Heart right ventricle (tissue), 16 donors: ENCODE measurements at regions not wholly inside any gene's neighbourhood (a gene's known extent, or its start where the extent isn't known, plus 50 kb on each side); places are given as distances from the start of the nearest gene placed in this dataset.

Experiments used
- ATAC-seq, 8 donors: fragments of 200-7000 bp; cut with Tn5 transposase; one replicate each; pipeline ENCODE4 v1.9.1; 2020; ENCODE audit warnings: mild to moderate bottlenecking in 8 of 8, moderate library complexity in 8 of 8, moderate number of reproducible peaks in 1 of 8
- DNase-seq, 2 donors: peaks; one replicate each; pipeline ENCODE4 v3.0.0-alpha.2; 2020
- H3K27ac ChIP-seq, 10 donors: fragments of 200-600 bp; sonication (generic) in 2 of 10; one replicate each; pipeline versions ENCODE4 v1.5.0 to v1.8.0; 2020 to 2022; ENCODE audit warnings: mild to moderate bottlenecking in 3 of 10
- H3K27me3 ChIP-seq, 7 donors: fragments of 200-600 bp; one replicate each; pipeline ENCODE4 v1.8.0; 2021 to 2022; ENCODE audit warnings: mild to moderate bottlenecking in 2 of 7
- H3K36me3 ChIP-seq, 9 donors: fragments of 200-600 bp; sonication (generic) in 1 of 9; one replicate each; pipeline versions ENCODE4 v1.5.0 to v1.8.0; 2020 to 2022; ENCODE audit warnings: mild to moderate bottlenecking in 2 of 9
- H3K4me1 ChIP-seq, 9 donors: fragments of 200-600 bp; sonication (generic) in 1 of 9; one replicate each; pipeline versions ENCODE4 v1.5.0 to v1.8.0; 2020 to 2022; ENCODE audit warnings: mild to moderate bottlenecking in 4 of 9
- H3K4me3 ChIP-seq, 10 donors: fragments of 200-600 bp; sonication (generic) in 2 of 10; one replicate each; pipeline versions ENCODE4 v1.5.0 to v1.8.0; 2020 to 2022; ENCODE audit warnings: mild to moderate bottlenecking in 7 of 10, moderate library complexity in 2 of 10
- H3K9me3 ChIP-seq, 11 donors: fragments of 200-600 bp in 10 of 11; sonication (generic) in 2 of 11; one replicate each; pipeline versions ENCODE4 v1.5.0 to v1.8.0; 2013 to 2022; ENCODE audit warnings: mild to moderate bottlenecking in 2 of 11, control low read depth in 1 of 11, moderate library complexity in 1 of 11
- WGBS, 2 donors: extraction: QIAGEN DNeasy Blood & Tissue Kit; methylation state at CpG; one replicate each; pipeline ENCODE4 v1.1.7; 2013; ENCODE audit warnings: inconsistent platforms in 1 of 2; 5-methylcytosine and 5-hydroxymethylcytosine counted together
- intact Hi-C, 10 donors: fragments of 100-400 bp; cut with DNase I; formaldehyde crosslinking; loops; one replicate each; pipeline versions ENCODE4 v1.11.1 to v1.14.2; 2022
- TF ChIP-seq, protein P1 (sequence below), 9 donors: fragments of 200-600 bp; sonication (generic) in 2 of 9; IDR thresholded peaks; one replicate each; pipeline versions ENCODE4 v1.5.0 to v1.8.0; 2021 to 2022; ENCODE audit warnings: antibody characterized with exemption in 9 of 9, mild to moderate bottlenecking in 5 of 9, moderate library complexity in 1 of 9
- donor health status: Arrhythmogenic right ventricular cardiomyopathy.
- donor health status: ischemic (EF 13 %, LVEDD 7.1; RV severe dilation, severe dysfunction).
- donor health status: healthy with polysubstance abuse.
- donor health status: DM: no; HTN: yes; CAD: no.
- donor health status: DM: no; HTN: no; CAD: no.
- donor health status: ischemic (EF 25% LVEDD 6.9; RV normal size, moderate dysfunction).
- donor health status: ischemic (EF 25% LVEDD 5.7; RV mildly dilated, moderate dysfunction).
- donor health status: healthy.
- donor health status: DM: yes; HTN: yes; CAD: no.
- donor health status: Ischemic cardiomyopathy.
- donor health status: ischemic (EF 35%, LVEDD 5.7; RV mildly dilated, moderate dysfunction).
- donor health status: nonischemic (EF 11% LVEDD 7.7; RV severe dilation, severe dysfunction).
- donor health status: DM: yes; HTN: yes; CAD: no.
- donor health status: PGD.
- donor health status: ischemic (EF 29% LVEDD 5.4; RV normal size, mild dysfunction).
- donor health status: nonischemic (EF 23%, LVEDD 6.1; RV moderate dilation, normal function).

DNA sequence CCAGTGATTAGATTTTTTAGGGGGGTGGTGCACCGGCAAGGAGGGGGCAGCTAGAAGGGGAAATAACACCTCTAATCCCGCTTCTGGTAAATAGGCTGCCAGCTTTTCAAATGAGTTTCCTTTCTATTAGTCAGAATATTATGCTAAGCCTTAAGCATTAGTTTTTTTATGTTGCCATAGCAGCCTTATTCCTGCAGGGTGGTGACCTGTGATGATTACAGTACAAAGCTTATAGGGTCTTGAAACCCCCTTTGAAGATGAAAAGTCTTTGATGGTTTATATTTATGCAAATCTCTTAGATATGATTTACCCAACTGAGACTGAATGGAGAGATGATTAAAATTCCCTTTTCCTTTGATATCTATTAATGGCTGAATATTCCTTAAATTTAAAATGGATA lies 109.8 kb downstream of the ZIC5 start:
- intact Hi-C loops, result no loop called here
- H3K4me1 ChIP-seq, result no peaks in the 10 kb centered on the region
- TF ChIP-seq, protein P1, sequence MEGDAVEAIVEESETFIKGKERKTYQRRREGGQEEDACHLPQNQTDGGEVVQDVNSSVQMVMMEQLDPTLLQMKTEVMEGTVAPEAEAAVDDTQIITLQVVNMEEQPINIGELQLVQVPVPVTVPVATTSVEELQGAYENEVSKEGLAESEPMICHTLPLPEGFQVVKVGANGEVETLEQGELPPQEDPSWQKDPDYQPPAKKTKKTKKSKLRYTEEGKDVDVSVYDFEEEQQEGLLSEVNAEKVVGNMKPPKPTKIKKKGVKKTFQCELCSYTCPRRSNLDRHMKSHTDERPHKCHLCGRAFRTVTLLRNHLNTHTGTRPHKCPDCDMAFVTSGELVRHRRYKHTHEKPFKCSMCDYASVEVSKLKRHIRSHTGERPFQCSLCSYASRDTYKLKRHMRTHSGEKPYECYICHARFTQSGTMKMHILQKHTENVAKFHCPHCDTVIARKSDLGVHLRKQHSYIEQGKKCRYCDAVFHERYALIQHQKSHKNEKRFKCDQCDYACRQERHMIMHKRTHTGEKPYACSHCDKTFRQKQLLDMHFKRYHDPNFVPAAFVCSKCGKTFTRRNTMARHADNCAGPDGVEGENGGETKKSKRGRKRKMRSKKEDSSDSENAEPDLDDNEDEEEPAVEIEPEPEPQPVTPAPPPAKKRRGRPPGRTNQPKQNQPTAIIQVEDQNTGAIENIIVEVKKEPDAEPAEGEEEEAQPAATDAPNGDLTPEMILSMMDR (IDR thresholded peaks at IDR 0.05), result no peak
- ATAC-seq (no peak), DNase-seq (no peak)
- no peaks in the 10 kb centered on the region for H3K9me3 ChIP-seq
- 61 to 67% methylated on average over 2 of the region's 2 CpGs for WGBS, 2 donors
- H3K36me3 ChIP-seq, result no peaks in the 10 kb centered on the region
- no peak overlapping the region for H3K4me3 ChIP-seq
- H3K27ac ChIP-seq, result no peak overlapping the region
- H3K27me3 ChIP-seq, result no peaks in the 10 kb centered on the region

DNA sequence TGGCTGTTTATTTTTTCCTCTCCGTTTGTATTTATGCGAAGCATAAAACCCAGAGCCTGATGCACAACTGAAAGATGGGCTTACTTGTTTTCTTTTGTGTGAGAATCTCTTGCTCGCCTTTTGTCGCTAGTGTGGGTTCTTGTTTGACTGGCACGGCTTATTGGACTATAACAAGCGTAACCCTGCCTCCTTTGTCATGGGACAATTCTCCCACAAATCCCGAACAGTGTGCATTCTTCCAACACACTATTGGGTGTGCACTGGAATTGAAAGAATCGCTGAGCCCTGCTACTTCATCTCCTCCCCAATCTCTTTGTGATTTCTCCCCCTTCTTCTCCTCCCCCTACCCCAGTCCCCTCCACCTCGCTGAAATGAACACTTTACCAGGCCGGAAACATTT lies 110.8 kb downstream of the ZIC5 start:
- WGBS, 2 donors, result 90% methylated on average over 10 of the region's 10 CpGs
- Histone ChIP-seq H3K4me1 (no peaks in the 10 kb centered on the region), H3K9me3 (no peaks in the 10 kb centered on the region), H3K27me3 (no peaks in the 10 kb centered on the region), H3K36me3 (no peaks in the 10 kb centered on the region), H3K27ac (no peak overlapping the region), H3K4me3 (no peak overlapping the region)
- TF ChIP-seq, protein P1 (IDR thresholded peaks at IDR 0.05), result no peak
- intact Hi-C loops, result no loop called here
- ATAC-seq (no peak), DNase-seq (no peak)

DNA sequence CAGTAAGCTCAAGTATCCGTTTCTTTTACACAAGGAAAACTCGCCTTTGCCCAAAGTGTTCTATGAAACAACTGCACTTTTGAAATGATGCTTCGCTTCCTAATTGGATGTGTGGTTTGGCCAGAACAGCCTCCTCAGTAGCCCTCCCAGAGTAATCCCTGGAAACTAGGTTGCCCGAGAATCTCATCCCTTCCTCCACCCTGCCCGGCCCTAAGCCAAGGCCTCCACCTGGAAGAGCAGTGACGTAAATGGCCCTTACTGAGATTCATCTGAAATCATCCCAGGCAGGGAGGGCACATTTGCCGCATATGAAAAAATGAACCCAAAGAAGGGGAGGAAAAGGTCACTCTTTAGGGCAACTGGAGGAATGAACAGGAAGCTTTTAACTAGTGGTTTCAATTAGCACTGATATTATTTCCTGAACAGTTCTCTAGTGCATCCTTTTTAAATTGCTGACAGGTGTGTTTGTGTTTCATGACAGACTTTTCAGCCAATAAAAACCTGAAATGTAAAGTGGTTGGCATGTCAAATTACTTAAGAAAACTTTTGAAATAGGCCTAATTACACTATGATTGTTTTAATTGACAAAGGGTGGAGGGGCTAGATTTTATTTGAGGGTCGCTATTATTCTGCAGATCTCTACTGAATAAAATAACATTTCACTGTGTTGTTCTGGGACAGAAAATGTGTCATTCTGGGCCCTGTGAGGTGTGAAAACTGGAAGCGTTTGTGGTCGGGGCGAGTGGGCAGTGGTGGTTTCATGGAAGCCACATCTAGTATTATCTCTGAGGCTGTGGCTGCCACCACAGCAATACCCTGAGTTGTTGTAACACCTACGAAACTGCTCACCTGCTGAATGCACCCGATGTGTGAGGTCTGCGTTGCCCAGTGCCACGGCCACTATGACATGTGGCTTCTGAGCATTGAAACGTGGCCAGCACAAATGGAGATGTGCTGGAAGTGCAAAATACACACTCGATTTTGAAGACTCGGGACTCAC lies 112.1 kb downstream of the ZIC5 start:
- Histone ChIP-seq H3K27me3 (no peaks in the 10 kb centered on the region), H3K4me3 (no peak overlapping the region), H3K4me1 (no peaks in the 10 kb centered on the region), H3K27ac (no peak overlapping the region), H3K36me3 (no peaks in the 10 kb centered on the region), H3K9me3 (no peaks in the 10 kb centered on the region)
- DNase-seq (no peak), ATAC-seq (no peak)
- 92 to 93% methylated on average over 18 of the region's 18 CpGs for WGBS, 2 donors
- intact Hi-C loops, result no loop called here
- TF ChIP-seq, protein P1 (IDR thresholded peaks at IDR 0.05), result no peak

DNA sequence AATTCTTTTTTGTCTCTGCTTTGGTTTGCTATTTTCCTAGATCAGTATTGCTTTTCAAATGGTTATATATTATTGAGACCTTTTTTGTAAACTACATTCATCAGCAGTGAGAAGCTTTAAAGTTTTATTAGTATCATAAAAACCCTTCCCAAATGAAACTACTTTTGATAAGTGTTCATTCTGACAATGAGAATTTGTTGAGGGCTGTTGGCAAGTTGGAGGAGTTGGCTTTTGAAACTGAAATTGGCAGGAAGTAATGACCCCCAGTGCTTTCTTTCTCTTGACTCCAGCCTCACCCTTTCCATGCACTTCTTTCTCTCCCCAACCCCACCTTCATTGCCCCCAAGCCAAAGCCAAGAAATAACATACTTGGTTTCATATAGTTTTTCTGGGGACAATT lies 113.8 kb downstream of the ZIC5 start:
- intact Hi-C loops, result no loop called here
- Histone ChIP-seq H3K27me3 (no peaks in the 10 kb centered on the region), H3K36me3 (no peaks in the 10 kb centered on the region), H3K9me3 (no peaks in the 10 kb centered on the region), H3K4me3 (no peak overlapping the region), H3K27ac (no peak overlapping the region), H3K4me1 (no peaks in the 10 kb centered on the region)
- no peak for ATAC-seq
- DNase-seq, result no peak
- TF ChIP-seq, protein P1 (IDR thresholded peaks at IDR 0.05), result no peak
